Testis (tissue), 2 donors: ENCODE measurements at regions not wholly inside any gene's neighbourhood (a gene's known extent, or its start where the extent isn't known, plus 50 kb on each side); places are given as distances from the start of the nearest gene placed in this dataset.

Source experiments
- DNase-seq: peaks from one replicate; pipeline ENCODE4 v3.0.0-alpha.2; 2019
- H3K27ac ChIP-seq, 2 donors: fragments of 200-600 bp; sonication (generic); one replicate each; pipeline ENCODE4 v1.5.1; 2019
- H3K27me3 ChIP-seq: fragments of 200-600 bp; sonication (generic); one replicate; pipeline ENCODE4 v1.5.1; 2019
- H3K36me3 ChIP-seq: fragments of 200-600 bp; sonication (generic); one replicate; pipeline ENCODE4 v1.5.1; 2017; ENCODE audit warnings: low read depth; ENCODE audit errors: missing control alignments
- H3K4me1 ChIP-seq: fragments of 200-600 bp; sonication (generic); one replicate; pipeline ENCODE4 v1.5.1; 2019
- H3K4me3 ChIP-seq, 2 donors: fragments of 200-600 bp; sonication (generic); one replicate each; pipeline ENCODE4 v1.5.1; 2017 to 2019
- H3K9me3 ChIP-seq: fragments of 200-600 bp; sonication (generic); one replicate; pipeline ENCODE4 v1.5.1; 2017
- POLR2A ChIP-seq: fragments of 450-650 bp; IDR thresholded peaks from one replicate; pipeline ENCODE4 v1.6.1; 2017; ENCODE audit warnings: antibody characterized with exemption, mild to moderate bottlenecking, moderate library complexity
- WGBS, 2 donors: methylation state at CpG; one replicate each; pipeline ENCODE4 v1.1.5; 2018; 5-methylcytosine and 5-hydroxymethylcytosine counted together
- intact Hi-C: fragments of 100-400 bp; cut with DNase I; formaldehyde crosslinking; loops from one replicate; pipeline ENCODE4 v1.15.1; 2023; ENCODE audit warnings: low total_unique reads
- TF ChIP-seq, protein P1 (sequence below), 3 experiments: fragments of 450-650 bp in 2 of 3; fragments of 200-600 bp in 1 of 3; sonication (generic) in 1 of 3; IDR thresholded peaks; one replicate each; pipeline ENCODE4 v1.5.1; 2016 to 2019; ENCODE audit warnings: antibody characterized with exemption in 3 of 3, mild to moderate bottlenecking in 2 of 3, moderate library complexity in 1 of 3

- H3K36me3 ChIP-seq = no peaks in the 10 kb centered on the region
- no peaks in the 10 kb centered on the region for H3K9me3 ChIP-seq
- no peaks in the 10 kb centered on the region for H3K4me1 ChIP-seq
- 72 to 82% methylated on average over 5 to 7 of the region's 7 CpGs for WGBS, 2 donors
- intact Hi-C loops = no loop called here
- no peak overlapping the region for H3K4me3 ChIP-seq
- peak; percentile 8 for DNase-seq
- TF ChIP-seq, protein P1, sequence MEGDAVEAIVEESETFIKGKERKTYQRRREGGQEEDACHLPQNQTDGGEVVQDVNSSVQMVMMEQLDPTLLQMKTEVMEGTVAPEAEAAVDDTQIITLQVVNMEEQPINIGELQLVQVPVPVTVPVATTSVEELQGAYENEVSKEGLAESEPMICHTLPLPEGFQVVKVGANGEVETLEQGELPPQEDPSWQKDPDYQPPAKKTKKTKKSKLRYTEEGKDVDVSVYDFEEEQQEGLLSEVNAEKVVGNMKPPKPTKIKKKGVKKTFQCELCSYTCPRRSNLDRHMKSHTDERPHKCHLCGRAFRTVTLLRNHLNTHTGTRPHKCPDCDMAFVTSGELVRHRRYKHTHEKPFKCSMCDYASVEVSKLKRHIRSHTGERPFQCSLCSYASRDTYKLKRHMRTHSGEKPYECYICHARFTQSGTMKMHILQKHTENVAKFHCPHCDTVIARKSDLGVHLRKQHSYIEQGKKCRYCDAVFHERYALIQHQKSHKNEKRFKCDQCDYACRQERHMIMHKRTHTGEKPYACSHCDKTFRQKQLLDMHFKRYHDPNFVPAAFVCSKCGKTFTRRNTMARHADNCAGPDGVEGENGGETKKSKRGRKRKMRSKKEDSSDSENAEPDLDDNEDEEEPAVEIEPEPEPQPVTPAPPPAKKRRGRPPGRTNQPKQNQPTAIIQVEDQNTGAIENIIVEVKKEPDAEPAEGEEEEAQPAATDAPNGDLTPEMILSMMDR (IDR thresholded peaks at IDR 0.05) = no peak
- no peak for TF ChIP-seq POLR2A
- H3K27ac ChIP-seq = no peak overlapping the region
- H3K27me3 ChIP-seq = no peaks in the 10 kb centered on the region
Observed at GRCh38 chr9:129283291-129283691, 105.2 kb upstream of the IER5L start.

DNA sequence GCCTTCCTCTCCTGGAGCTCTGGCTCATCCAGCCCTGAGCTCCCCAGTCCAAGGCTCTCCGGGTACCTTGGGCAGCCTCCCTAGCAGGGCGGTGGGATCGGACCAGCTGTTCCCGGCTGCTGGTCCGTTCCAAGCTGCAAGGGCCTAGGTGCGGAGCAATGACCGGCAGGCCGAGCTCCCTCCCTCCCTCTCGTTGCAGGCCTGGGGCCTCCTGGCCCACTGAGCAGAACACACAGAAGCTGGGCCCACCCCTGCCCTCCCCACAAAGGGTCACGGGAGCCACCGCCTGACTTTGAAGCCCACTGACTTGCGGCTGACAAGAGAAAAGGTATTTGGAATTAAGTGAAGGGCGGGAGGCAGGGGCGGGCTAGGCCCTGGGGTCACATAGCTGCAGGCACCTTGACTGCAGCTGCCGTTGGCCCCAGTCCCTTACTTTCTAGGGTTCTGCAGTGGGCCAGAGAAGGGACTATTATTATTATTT is 104.7 kb upstream of the IER5L start:
- Histone ChIP-seq H3K27me3 (no peaks in the 10 kb centered on the region), H3K27ac (no peak overlapping the region), H3K4me3 (no peak overlapping the region), H3K4me1 (no peaks in the 10 kb centered on the region), H3K9me3 (no peaks in the 10 kb centered on the region), H3K36me3 (no peaks in the 10 kb centered on the region)
- intact Hi-C loops = no loop called here
- WGBS, 2 donors = 78 to 88% methylated on average over 5 to 15 of the region's 15 CpGs
- peak; percentile 12 for DNase-seq
- no peak for TF ChIP-seq POLR2A
- TF ChIP-seq, protein P1 (IDR thresholded peaks at IDR 0.05) = no peak

DNA sequence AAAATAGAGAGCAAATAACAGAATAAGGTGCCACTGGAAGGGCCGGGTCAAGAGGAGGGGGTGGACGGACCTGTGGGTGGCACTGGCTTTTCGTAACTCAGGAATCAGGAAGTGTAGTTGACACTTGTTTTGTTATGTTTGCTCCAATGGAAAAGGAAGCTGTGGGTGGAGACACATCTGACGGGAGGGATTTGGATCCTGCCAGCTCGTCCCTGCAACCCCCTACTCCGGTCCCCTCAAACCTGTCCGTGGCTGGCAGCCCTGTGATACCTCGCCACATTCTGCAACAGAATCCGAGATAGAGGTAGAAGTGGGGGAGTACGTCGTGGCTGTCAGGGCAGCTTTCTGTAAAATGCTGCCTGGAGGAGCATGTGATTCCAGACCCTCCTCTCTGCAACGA is 104.2 kb upstream of the IER5L start:
- no peaks in the 10 kb centered on the region for H3K9me3 ChIP-seq
- 52 to 64% methylated on average over 12 of the region's 12 CpGs for WGBS, 2 donors
- intact Hi-C loops = no loop called here
- TF ChIP-seq, protein P1 (IDR thresholded peaks at IDR 0.05) = no peak
- no peak for TF ChIP-seq POLR2A
- no peak overlapping the region for H3K4me3 ChIP-seq
- no peaks in the 10 kb centered on the region for H3K36me3 ChIP-seq
- no peaks in the 10 kb centered on the region for H3K27me3 ChIP-seq
- no peaks in the 10 kb centered on the region for H3K4me1 ChIP-seq
- H3K27ac ChIP-seq = no peak overlapping the region
- DNase-seq = peak; percentile 12

DNA sequence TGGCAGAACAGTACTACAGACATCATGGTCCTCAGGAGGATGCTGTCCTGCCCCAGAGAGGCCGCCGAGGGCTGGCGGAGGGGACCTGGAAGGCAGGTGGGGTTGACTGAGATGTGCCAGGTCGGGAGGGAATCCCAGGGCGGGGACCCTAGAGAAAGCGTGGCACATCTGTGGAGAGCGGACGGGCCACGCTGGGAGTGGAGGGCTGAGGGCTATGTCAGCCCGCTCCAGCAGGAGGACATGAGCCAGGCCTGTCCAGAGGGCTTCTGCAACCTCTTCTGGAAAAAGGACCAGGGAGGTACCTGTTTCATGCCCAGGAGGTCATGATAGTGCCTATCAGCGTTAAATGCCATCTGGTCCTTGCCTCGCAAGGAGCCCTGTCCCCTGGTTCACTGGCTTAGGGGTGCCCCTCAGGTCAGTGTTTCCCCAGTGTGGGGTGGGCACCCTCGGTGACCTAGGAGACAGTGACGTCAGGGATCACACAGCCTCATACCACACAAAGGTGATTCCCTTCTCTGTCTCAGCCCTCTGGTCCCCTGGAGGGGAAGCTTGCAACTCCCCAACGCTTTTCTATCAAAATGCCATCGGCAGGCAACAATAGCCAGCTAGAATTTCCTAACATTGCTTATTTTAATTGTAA is 103.6 kb upstream of the IER5L start:
- DNase-seq = peak; percentile 3

More for the DNA sequence above, 103.6 kb upstream of the IER5L start:
- TF ChIP-seq POLR2A = no peak
- TF ChIP-seq, protein P1 (IDR thresholded peaks at IDR 0.05) = no peak
- Histone ChIP-seq H3K36me3 (no peaks in the 10 kb centered on the region), H3K4me3 (no peak overlapping the region), H3K4me1 (no peaks in the 10 kb centered on the region), H3K27me3 (no peaks in the 10 kb centered on the region), H3K27ac (no peak overlapping the region), H3K9me3 (no peaks in the 10 kb centered on the region)
- intact Hi-C loops = no loop called here
- 83 to 90% methylated on average over 15 to 16 of the region's 16 CpGs for WGBS, 2 donors
